Nephron (organoid): ENCODE measurements at regions not wholly inside any gene's neighbourhood (a gene's known extent, or its start where the extent isn't known, plus 50 kb on each side); places are given as distances from the start of the nearest gene placed in this dataset.

Experiments
- H3K27ac Mint-ChIP-seq, 3 experiments: 2 replicates each; pipeline ENCODE4 v1.8.0; 2020; ENCODE audit warnings: mixed read lengths in 3 of 3, mild to moderate bottlenecking in 2 of 3, moderate library complexity in 1 of 3
- H3K27me3 Mint-ChIP-seq: 2 replicates; pipeline ENCODE4 v1.8.0; 2021; ENCODE audit warnings: low read depth, mild to moderate bottlenecking, moderate library complexity, mixed read lengths
- H3K36me3 Mint-ChIP-seq: 2 replicates; pipeline ENCODE4 v1.8.0; 2020; ENCODE audit warnings: low read depth, mixed read lengths
- H3K4me1 Mint-ChIP-seq: 2 replicates; pipeline ENCODE4 v1.8.0; 2020; ENCODE audit warnings: mixed read lengths
- H3K4me3 Mint-ChIP-seq, 3 experiments: 2 replicates each; pipeline ENCODE4 v1.8.0; 2020; ENCODE audit warnings: mild to moderate bottlenecking in 3 of 3, mixed read lengths in 3 of 3, moderate library complexity in 2 of 3
- H3K9me3 Mint-ChIP-seq: 2 replicates; pipeline ENCODE4 v1.8.0; 2020; ENCODE audit warnings: mixed read lengths
- CTCF ChIP-seq, 3 experiments: fragments of 200-600 bp; sonication (generic); IDR thresholded peaks; one replicate each; pipeline ENCODE4 v1.5.0; 2021; ENCODE audit warnings: antibody characterized with exemption in 3 of 3; ENCODE audit not compliant: unreplicated experiment in 3 of 3

GRCh38 chr11:57095417-57095816, 86.3 kb upstream of the LRRC55 start:
- H3K36me3 Mint-ChIP-seq: no peaks in the 10 kb centered on the region
- H3K9me3 Mint-ChIP-seq: no peaks in the 10 kb centered on the region
- no peak overlapping the region for H3K4me3 Mint-ChIP-seq
- H3K4me1 Mint-ChIP-seq: peaks cover 34% of the 10 kb centered on the region
- no peaks in the 10 kb centered on the region for H3K27me3 Mint-ChIP-seq
- no peak for TF ChIP-seq CTCF (IDR thresholded peaks at IDR 0.05; ENCODE audit: unreplicated experiment in 3 of 3)
- H3K27ac Mint-ChIP-seq: peak overlapping the region in 2 of 3 experiments; percentile 80 to 92

GRCh38 chr11:57095896-57096295, 85.9 kb upstream of the LRRC55 start:
- Mint-ChIP-seq H3K4me1 (peaks cover 38% of the 10 kb centered on the region), H3K27ac (peak overlapping the region in 1 of 3 experiments; percentile 48), H3K36me3 (no peaks in the 10 kb centered on the region), H3K4me3 (no peak overlapping the region), H3K9me3 (no peaks in the 10 kb centered on the region), H3K27me3 (no peaks in the 10 kb centered on the region)
- no peak for TF ChIP-seq CTCF (IDR thresholded peaks at IDR 0.05; ENCODE audit: unreplicated experiment in 3 of 3)

GRCh38 chr11:57097149-57097548, 84.6 kb upstream of the LRRC55 start:
- Mint-ChIP-seq H3K9me3 (no peaks in the 10 kb centered on the region), H3K4me1 (peaks cover 42% of the 10 kb centered on the region), H3K27me3 (no peaks in the 10 kb centered on the region), H3K27ac (peak overlapping the region; percentile 29 to 40 (median 33)), H3K36me3 (no peaks in the 10 kb centered on the region), H3K4me3 (no peak overlapping the region)
- no peak for TF ChIP-seq CTCF (IDR thresholded peaks at IDR 0.05; ENCODE audit: unreplicated experiment in 3 of 3)

GRCh38 chr11:57098191-57098590, 83.6 kb upstream of the LRRC55 start:
- no peak for TF ChIP-seq CTCF (IDR thresholded peaks at IDR 0.05; ENCODE audit: unreplicated experiment in 3 of 3)
- peaks cover 42% of the 10 kb centered on the region for H3K4me1 Mint-ChIP-seq
- no peak overlapping the region for H3K4me3 Mint-ChIP-seq
- no peaks in the 10 kb centered on the region for H3K9me3 Mint-ChIP-seq
- H3K27me3 Mint-ChIP-seq: no peaks in the 10 kb centered on the region
- H3K27ac Mint-ChIP-seq: peak overlapping the region; percentile 37 to 81 (median 62)
- no peaks in the 10 kb centered on the region for H3K36me3 Mint-ChIP-seq

GRCh38 chr11:57100638-57101331, 81.0 kb upstream of the LRRC55 start:
- Mint-ChIP-seq H3K27ac (peak overlapping the region; percentile 81 to 93 (median 84)), H3K9me3 (no peaks in the 10 kb centered on the region)

More at GRCh38 chr11:57100638-57101331, 81.0 kb upstream of the LRRC55 start:
- H3K4me3 Mint-ChIP-seq: no peak overlapping the region
- no peak for TF ChIP-seq CTCF (IDR thresholded peaks at IDR 0.05; ENCODE audit: unreplicated experiment in 3 of 3)
- H3K36me3 Mint-ChIP-seq: no peaks in the 10 kb centered on the region
- no peaks in the 10 kb centered on the region for H3K27me3 Mint-ChIP-seq
- peaks cover 28% of the 10 kb centered on the region for H3K4me1 Mint-ChIP-seq
